ENCODE measurements at regions not wholly inside any gene's neighbourhood (a gene's known extent, or its start where the extent isn't known, plus 50 kb on each side); places are given as distances from the start of the nearest gene placed in this dataset.

GRCh38 chr9:82447343-82447742 lies 458.8 kb downstream of the SPATA31D1 start:
- H3K79me2 ChIP-seq (ENCODE audit: low read depth): no peaks in the 10 kb centered on the region
- no peak overlapping the region for H3K9ac ChIP-seq
- H3K27ac ChIP-seq: no peak overlapping the region
- DNase-seq (ENCODE audit: low spot score): no peak
- H3K4me2 ChIP-seq: no peak overlapping the region
- no peaks in the 10 kb centered on the region for H4K20me1 ChIP-seq (ENCODE audit: low read depth)
- no peaks in the 10 kb centered on the region for H3K4me1 ChIP-seq
- H3K27me3 Mint-ChIP-seq (ENCODE audit: insufficient read depth, low read depth): peaks cover 3% of the 10 kb centered on the region
- no peaks in the 10 kb centered on the region for H3K4me1 Mint-ChIP-seq
- H3F3A ChIP-seq (ENCODE audit: low read depth): no peaks in the 10 kb centered on the region
- no peak overlapping the region for H3K4me3 Mint-ChIP-seq
- no peak overlapping the region for H2AFZ ChIP-seq (replicated peaks)
- no peak overlapping the region for H3K27ac Mint-ChIP-seq
- peaks cover 9% of the 10 kb centered on the region for H3K9me3 Mint-ChIP-seq
- no peaks in the 10 kb centered on the region for H3K36me3 Mint-ChIP-seq
- H3K36me3 ChIP-seq: no peaks in the 10 kb centered on the region
- no peak overlapping the region for H3K4me3 ChIP-seq
- H3K9me3 ChIP-seq (ENCODE audit: low read depth): no peaks in the 10 kb centered on the region
- TF ChIP-seq EZH2 (IDR thresholded peaks at IDR 0.05) (no peak), CTCF (IDR thresholded peaks at IDR 0.05) (no peak), EZH2phosphoT487 (IDR thresholded peaks at IDR 0.05) (no peak)
- H3K27me3 ChIP-seq: no peaks in the 10 kb centered on the region

- Mint-ChIP-seq H3K27ac (no peak overlapping the region), H3K27me3 (ENCODE audit: insufficient read depth, low read depth) (no peaks in the 10 kb centered on the region), H3K4me1 (peaks cover under 1% of the 10 kb centered on the region), H3K4me3 (no peak overlapping the region), H3K9me3 (peaks cover 12% of the 10 kb centered on the region), H3K36me3 (no peaks in the 10 kb centered on the region)
- TF ChIP-seq CTCF (IDR thresholded peaks at IDR 0.05): no peak
- no peak for TF ChIP-seq EZH2 (IDR thresholded peaks at IDR 0.05)
- TF ChIP-seq EZH2phosphoT487 (IDR thresholded peaks at IDR 0.05): no peak
- Histone ChIP-seq H3K9me3 (ENCODE audit: low read depth) (no peaks in the 10 kb centered on the region), H3K4me3 (no peak overlapping the region), H3K79me2 (ENCODE audit: low read depth) (no peaks in the 10 kb centered on the region), H3K9ac (no peak overlapping the region), H4K20me1 (ENCODE audit: low read depth) (no peaks in the 10 kb centered on the region), H3K4me2 (no peak overlapping the region), H3K36me3 (no peaks in the 10 kb centered on the region), H3K4me1 (peaks cover 6% of the 10 kb centered on the region), H3F3A (ENCODE audit: low read depth) (no peaks in the 10 kb centered on the region), H2AFZ (replicated peaks) (no peak overlapping the region), H3K27me3 (no peaks in the 10 kb centered on the region), H3K27ac (no peak overlapping the region)
- no peak for DNase-seq (ENCODE audit: low spot score)
Observed at GRCh38 chr9:82449986-82450385, 461.4 kb downstream of the SPATA31D1 start.

- H2AFZ ChIP-seq (replicated peaks): peak overlapping the region; percentile 22
- peaks cover 12% of the 10 kb centered on the region for H3F3A ChIP-seq (ENCODE audit: low read depth)
- no peak overlapping the region for H3K27ac ChIP-seq
- no peak overlapping the region for H3K4me2 ChIP-seq
- no peaks in the 10 kb centered on the region for H3K36me3 ChIP-seq
- no peak overlapping the region for H3K27ac Mint-ChIP-seq
- H3K4me1 ChIP-seq: peaks cover 32% of the 10 kb centered on the region
- no peak overlapping the region for H3K4me3 Mint-ChIP-seq
- H4K20me1 ChIP-seq (ENCODE audit: low read depth): no peaks in the 10 kb centered on the region
- H3K36me3 Mint-ChIP-seq: no peaks in the 10 kb centered on the region
- peaks cover 4% of the 10 kb centered on the region for H3K9me3 Mint-ChIP-seq
- peaks cover 20% of the 10 kb centered on the region for H3K4me1 Mint-ChIP-seq
- TF ChIP-seq EZH2 (IDR thresholded peaks at IDR 0.05) (no peak), CTCF (IDR thresholded peaks at IDR 0.05) (no peak), EZH2phosphoT487 (IDR thresholded peaks at IDR 0.05) (no peak)
- H3K9ac ChIP-seq: no peak overlapping the region
- H3K9me3 ChIP-seq (ENCODE audit: low read depth): no peaks in the 10 kb centered on the region
- no peaks in the 10 kb centered on the region for H3K79me2 ChIP-seq (ENCODE audit: low read depth)
- no peaks in the 10 kb centered on the region for H3K27me3 ChIP-seq
- H3K4me3 ChIP-seq: no peak overlapping the region
- DNase-seq (ENCODE audit: low spot score): peak; percentile 1
- H3K27me3 Mint-ChIP-seq (ENCODE audit: insufficient read depth, low read depth): no peaks in the 10 kb centered on the region
Observed at GRCh38 chr9:82454509-82455190, 466.1 kb downstream of the SPATA31D1 start.
